Pancreas (tissue), 10 donors: ENCODE measurements at regions not wholly inside any gene's neighbourhood (a gene's known extent, or its start where the extent isn't known, plus 50 kb on each side); places are given as distances from the start of the nearest gene placed in this dataset.
"Not testable (repeated sequence)": the region's sequence is repeated elsewhere in the genome, so short reads cannot be mapped to it uniquely, and the experiment has no call there.

Experiments
- ATAC-seq, 4 donors: fragments of 200-7000 bp; cut with Tn5 transposase; one replicate each; pipeline versions ENCODE4 v1.8.0 to v1.9.1; 2020; ENCODE audit warnings: mild to moderate bottlenecking in 4 of 4, moderate library complexity in 4 of 4
- DNase-seq, 6 donors: peaks; one replicate each; pipeline ENCODE4 v3.0.0-alpha.2; 2020
- FAIRE-seq: peaks from 2 replicates; lab custom pipeline; 2012; peaks lifted over from hg19 to GRCh38; lab: Jason Lieb, UNC
- H3K27ac ChIP-seq, 4 donors: fragments of 200-600 bp; sonication (generic); 1 replicate in 3 of 4; 2 replicates in 1 of 4; pipeline versions ENCODE4 v1.5.0 to v1.8.0; 2020
- H3K27me3 ChIP-seq, 4 donors: fragments of 200-600 bp; one replicate each; pipeline ENCODE4 v1.8.0; 2021
- H3K36me3 ChIP-seq, 3 donors: fragments of 200-600 bp; sonication (generic) in 1 of 3; one replicate each; pipeline versions ENCODE4 v1.5.0 to v1.8.0; 2020 to 2021
- H3K4me1 ChIP-seq, 3 donors: fragments of 200-600 bp; one replicate each; pipeline ENCODE4 v1.8.0; 2021
- H3K4me3 ChIP-seq, 4 donors: fragments of 200-600 bp; sonication (generic) in 2 of 4; one replicate each; pipeline versions ENCODE4 v1.5.0 to v1.8.0; 2020 to 2021
- H3K9me3 ChIP-seq, 4 donors: fragments of 200-600 bp; one replicate each; pipeline ENCODE4 v1.8.0; 2021
- CTCF ChIP-seq, 4 donors: fragments of 200-600 bp; sonication (generic) in 3 of 4; IDR thresholded peaks; one replicate each; pipeline versions ENCODE4 v1.5.0 to v1.8.0; 2021; ENCODE audit warnings: antibody characterized with exemption in 4 of 4
- WGBS, 2 donors: extraction: QIAGEN DNeasy Blood & Tissue Kit; methylation state at CpG; one replicate each; pipeline ENCODE4 v1.1.7; 2013; 5-methylcytosine and 5-hydroxymethylcytosine counted together
- intact Hi-C, 3 donors: fragments of 100-400 bp; cut with DNase I; formaldehyde crosslinking; loops; one replicate each; pipeline versions ENCODE4 v1.11.1 to v1.14.2; 2022
- donor health status: healthy with polysubstance abuse.
- donor health status: DM: no; HTN: no; CAD: no; lungs with moderate emphysema.
- donor health status: DM: no; HTN: no; CAD: no.
- donor health status: control.
- donor health status: control.
- donor health status: Bipolar disorder and iron deficiency.
- donor health status: DM: yes; HTN: yes; CAD: no.
- donor health status: DM: no; HTN: no; CAD: no.
- donor health status: DM: no; HTN: no; CAD: no.
- donor health status: DM: yes; HTN: yes; CAD: no.

GRCh38 chr20:11499101-11499634 lies 418.5 kb upstream of the BTBD3 start:
- no peak for FAIRE-seq
- no peak for ATAC-seq
- no peaks in the 10 kb centered on the region for H3K36me3 ChIP-seq
- no peak for TF ChIP-seq CTCF (IDR thresholded peaks at IDR 0.05)
- DNase-seq: no peak
- 68 to 77% methylated on average over 6 of the region's 6 CpGs for WGBS, 2 donors
- intact Hi-C loops: no loop called here
- no peaks in the 10 kb centered on the region for H3K27me3 ChIP-seq
- no peak overlapping the region for H3K27ac ChIP-seq
- no peaks in the 10 kb centered on the region for H3K9me3 ChIP-seq
- no peak overlapping the region for H3K4me3 ChIP-seq
- no peaks in the 10 kb centered on the region for H3K4me1 ChIP-seq

GRCh38 chr20:11502061-11502460 lies 415.6 kb upstream of the BTBD3 start:
- FAIRE-seq (no peak), ATAC-seq (no peak), DNase-seq (no peak)
- H3K4me1 ChIP-seq: no peaks in the 10 kb centered on the region
- no peak overlapping the region for H3K27ac ChIP-seq
- no peaks in the 10 kb centered on the region for H3K36me3 ChIP-seq
- H3K4me3 ChIP-seq: no peak overlapping the region
- intact Hi-C loops: no loop called here
- no peaks in the 10 kb centered on the region for H3K27me3 ChIP-seq
- TF ChIP-seq CTCF (IDR thresholded peaks at IDR 0.05): no peak
- H3K9me3 ChIP-seq: no peaks in the 10 kb centered on the region
- 73 to 85% methylated on average over 1 of the region's 1 CpG for WGBS, 2 donors

DNA sequence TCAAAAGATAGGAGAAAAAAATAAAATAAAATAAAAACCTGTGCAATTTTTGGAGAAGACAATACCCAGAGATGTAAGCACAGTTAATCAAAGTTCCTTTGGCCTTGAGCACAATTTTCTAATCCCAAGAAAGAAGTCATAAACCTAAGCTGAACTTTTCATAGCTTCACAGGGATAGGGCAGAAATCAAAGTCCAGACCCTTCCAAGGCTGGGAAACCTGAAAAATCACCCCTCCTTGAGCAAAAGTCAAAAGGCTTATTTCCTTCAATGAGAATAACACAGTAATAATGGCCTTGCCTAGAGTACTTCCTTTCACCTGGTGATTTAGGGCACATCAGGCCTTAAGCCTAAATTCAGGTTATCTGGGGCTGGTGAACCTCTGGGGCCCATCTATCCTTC lies 415.0 kb upstream of the BTBD3 start:
- Histone ChIP-seq H3K4me1 (no peaks in the 10 kb centered on the region), H3K9me3 (no peaks in the 10 kb centered on the region), H3K27ac (no peak overlapping the region), H3K27me3 (no peaks in the 10 kb centered on the region), H3K36me3 (no peaks in the 10 kb centered on the region), H3K4me3 (no peak overlapping the region)
- FAIRE-seq (no peak), ATAC-seq (no peak), DNase-seq (no peak)
- intact Hi-C loops: no loop called here
- no peak for TF ChIP-seq CTCF (IDR thresholded peaks at IDR 0.05)

GRCh38 chr20:11509776-11510175 lies 407.9 kb upstream of the BTBD3 start:
- Histone ChIP-seq H3K4me1 (no peaks in the 10 kb centered on the region), H3K27me3 (no peaks in the 10 kb centered on the region), H3K9me3 (no peaks in the 10 kb centered on the region), H3K36me3 (no peaks in the 10 kb centered on the region), H3K4me3 (no peak overlapping the region), H3K27ac (no peak overlapping the region)
- intact Hi-C loops: no loop called here
- no peak for ATAC-seq
- TF ChIP-seq CTCF (IDR thresholded peaks at IDR 0.05): no peak
- DNase-seq: no peak
- FAIRE-seq: no peak

GRCh38 chr20:11511821-11512220 lies 405.9 kb upstream of the BTBD3 start:
- no peak overlapping the region for H3K4me3 ChIP-seq
- no peak for FAIRE-seq
- no peaks in the 10 kb centered on the region for H3K4me1 ChIP-seq
- WGBS, 2 donors: 23 to 33% methylated on average over 5 of the region's 5 CpGs
- TF ChIP-seq CTCF (IDR thresholded peaks at IDR 0.05): no peak
- ATAC-seq: no peak
- H3K27ac ChIP-seq: no peak overlapping the region
- no peak for DNase-seq
- no peaks in the 10 kb centered on the region for H3K27me3 ChIP-seq
- H3K36me3 ChIP-seq: no peaks in the 10 kb centered on the region
- no peaks in the 10 kb centered on the region for H3K9me3 ChIP-seq
- intact Hi-C loops: no loop called here

- DNase-seq: peak in 3 of 6 donors; percentile 8 to 22 (median 8)
- 92 to 97% methylated on average over 21 to 39 of the region's 39 CpGs for WGBS, 2 donors
- intact Hi-C loops, H3K4me1 ChIP-seq, H3K27ac ChIP-seq, FAIRE-seq, H3K4me3 ChIP-seq, H3K36me3 ChIP-seq, H3K9me3 ChIP-seq, ATAC-seq, H3K27me3 ChIP-seq: not testable (repeated sequence)
Measured at GRCh38 chr20:11513241-11513745, 404.4 kb upstream of the BTBD3 start.
